Neural crest cell (in vitro differentiated cells): ENCODE measurements at regions not wholly inside any gene's neighbourhood (a gene's known extent, or its start where the extent isn't known, plus 50 kb on each side); places are given as distances from the start of the nearest gene placed in this dataset.

Experiments used
- DNase-seq: peaks from one replicate; pipeline ENCODE4 v3.0.0; 2021; ENCODE audit warnings: low read depth, mixed read lengths, low spot score
- H3K27ac Mint-ChIP-seq: one replicate; pipeline ENCODE4 v1.8.0; 2021; ENCODE audit warnings: mild to moderate bottlenecking, mixed read lengths; ENCODE audit not compliant: unreplicated experiment
- H3K27me3 Mint-ChIP-seq: 2 replicates; pipeline ENCODE4 v1.8.0; 2021; ENCODE audit warnings: low read depth, mild to moderate bottlenecking, mixed read lengths
- H3K36me3 Mint-ChIP-seq: 2 replicates; pipeline ENCODE4 v1.8.0; 2021; ENCODE audit warnings: low read depth, mild to moderate bottlenecking, mixed read lengths
- H3K4me1 Mint-ChIP-seq: 2 replicates; pipeline ENCODE4 v1.8.0; 2021; ENCODE audit warnings: mixed read lengths
- H3K4me3 Mint-ChIP-seq: one replicate; pipeline ENCODE4 v1.8.0; 2021; ENCODE audit warnings: mild to moderate bottlenecking, mixed read lengths
- H3K9me3 Mint-ChIP-seq: 2 replicates; pipeline ENCODE4 v1.8.0; 2021; ENCODE audit warnings: mixed read lengths
- TF ChIP-seq, protein P1 (sequence below): fragments of 200-600 bp; sonication (generic); conservative IDR thresholded peaks from 2 replicates; pipeline ENCODE4 v1.5.0; 2021; ENCODE audit warnings: antibody characterized with exemption, mild to moderate bottlenecking

GRCh38 chr3:80283783-80284182 lies 516.0 kb upstream of the ROBO1 start:
- no peaks in the 10 kb centered on the region for H3K27me3 Mint-ChIP-seq
- H3K4me1 Mint-ChIP-seq = peaks cover 6% of the 10 kb centered on the region
- H3K4me3 Mint-ChIP-seq = no peak overlapping the region
- no peak overlapping the region for H3K27ac Mint-ChIP-seq
- no peaks in the 10 kb centered on the region for H3K36me3 Mint-ChIP-seq
- H3K9me3 Mint-ChIP-seq = peaks cover 3% of the 10 kb centered on the region
- no peak for DNase-seq
- TF ChIP-seq, protein P1, sequence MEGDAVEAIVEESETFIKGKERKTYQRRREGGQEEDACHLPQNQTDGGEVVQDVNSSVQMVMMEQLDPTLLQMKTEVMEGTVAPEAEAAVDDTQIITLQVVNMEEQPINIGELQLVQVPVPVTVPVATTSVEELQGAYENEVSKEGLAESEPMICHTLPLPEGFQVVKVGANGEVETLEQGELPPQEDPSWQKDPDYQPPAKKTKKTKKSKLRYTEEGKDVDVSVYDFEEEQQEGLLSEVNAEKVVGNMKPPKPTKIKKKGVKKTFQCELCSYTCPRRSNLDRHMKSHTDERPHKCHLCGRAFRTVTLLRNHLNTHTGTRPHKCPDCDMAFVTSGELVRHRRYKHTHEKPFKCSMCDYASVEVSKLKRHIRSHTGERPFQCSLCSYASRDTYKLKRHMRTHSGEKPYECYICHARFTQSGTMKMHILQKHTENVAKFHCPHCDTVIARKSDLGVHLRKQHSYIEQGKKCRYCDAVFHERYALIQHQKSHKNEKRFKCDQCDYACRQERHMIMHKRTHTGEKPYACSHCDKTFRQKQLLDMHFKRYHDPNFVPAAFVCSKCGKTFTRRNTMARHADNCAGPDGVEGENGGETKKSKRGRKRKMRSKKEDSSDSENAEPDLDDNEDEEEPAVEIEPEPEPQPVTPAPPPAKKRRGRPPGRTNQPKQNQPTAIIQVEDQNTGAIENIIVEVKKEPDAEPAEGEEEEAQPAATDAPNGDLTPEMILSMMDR = no peak

DNA sequence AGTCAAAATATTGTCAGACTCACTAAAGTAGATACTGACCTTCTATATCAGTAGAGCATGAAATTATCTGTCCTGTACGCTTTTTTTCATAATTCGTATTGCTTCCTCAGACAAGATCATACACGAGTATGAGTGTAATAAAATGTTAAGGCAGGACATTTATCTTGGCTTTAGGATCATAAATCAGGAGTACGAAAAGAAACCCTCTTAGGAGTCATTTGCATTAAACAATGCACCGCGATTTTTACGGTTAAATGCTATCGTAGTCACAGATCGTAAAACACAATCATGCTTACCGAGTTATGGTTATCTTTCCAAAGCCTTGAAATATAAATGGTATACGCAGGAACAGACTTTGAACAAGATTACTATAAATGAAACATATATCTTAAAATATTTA lies 510.3 kb upstream of the ROBO1 start:
- Mint-ChIP-seq H3K4me1 (no peaks in the 10 kb centered on the region), H3K9me3 (peaks cover 3% of the 10 kb centered on the region), H3K27ac (no peak overlapping the region), H3K27me3 (no peaks in the 10 kb centered on the region), H3K4me3 (no peak overlapping the region), H3K36me3 (no peaks in the 10 kb centered on the region)
- no peak for DNase-seq
- TF ChIP-seq, protein P1 = no peak

DNA sequence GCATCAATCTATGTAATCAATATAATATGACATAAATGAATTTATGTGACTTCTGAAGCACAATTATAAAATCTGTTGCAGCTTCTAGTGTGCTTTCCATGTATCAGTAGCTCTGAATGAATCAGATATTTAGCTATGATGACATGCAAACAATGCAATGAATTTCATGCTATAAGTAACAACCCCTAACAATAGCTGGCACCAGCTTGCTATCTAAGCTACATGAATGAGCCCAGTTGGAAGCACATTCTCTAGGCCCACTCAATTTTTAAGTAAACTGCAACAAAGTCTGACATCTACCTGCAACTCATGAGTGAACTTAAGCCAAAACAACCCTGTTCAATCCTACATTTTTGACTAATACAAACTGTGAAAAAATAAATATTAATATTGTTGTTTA lies 507.3 kb upstream of the ROBO1 start:
- Mint-ChIP-seq H3K27ac (no peak overlapping the region), H3K27me3 (no peaks in the 10 kb centered on the region), H3K9me3 (no peaks in the 10 kb centered on the region), H3K4me1 (no peaks in the 10 kb centered on the region), H3K36me3 (no peaks in the 10 kb centered on the region), H3K4me3 (no peak overlapping the region)
- no peak for DNase-seq
- TF ChIP-seq, protein P1 = no peak

- Mint-ChIP-seq H3K27ac (no peak overlapping the region), H3K9me3 (no peaks in the 10 kb centered on the region), H3K4me1 (no peaks in the 10 kb centered on the region), H3K36me3 (no peaks in the 10 kb centered on the region), H3K4me3 (no peak overlapping the region), H3K27me3 (no peaks in the 10 kb centered on the region)
- no peak for DNase-seq
- TF ChIP-seq, protein P1 = no peak
These were observed 495.5 kb upstream of the ROBO1 start for GRCh38 chr3:80263260-80263659.

- Mint-ChIP-seq H3K27ac (no peak overlapping the region), H3K9me3 (no peaks in the 10 kb centered on the region), H3K36me3 (no peaks in the 10 kb centered on the region), H3K4me1 (no peaks in the 10 kb centered on the region), H3K27me3 (no peaks in the 10 kb centered on the region), H3K4me3 (no peak overlapping the region)
- TF ChIP-seq, protein P1 = no peak
- DNase-seq = no peak
These were observed 493.3 kb upstream of the ROBO1 start for GRCh38 chr3:80261082-80261481.

GRCh38 chr3:80259736-80260135 lies 491.9 kb upstream of the ROBO1 start:
- Mint-ChIP-seq H3K27ac (no peak overlapping the region), H3K9me3 (no peaks in the 10 kb centered on the region), H3K4me1 (no peaks in the 10 kb centered on the region), H3K4me3 (no peak overlapping the region), H3K27me3 (no peaks in the 10 kb centered on the region), H3K36me3 (no peaks in the 10 kb centered on the region)
- DNase-seq = no peak
- TF ChIP-seq, protein P1 = no peak
